22Rv1 (cell line): ENCODE measurements at regions not wholly inside any gene's neighbourhood (a gene's known extent, or its start where the extent isn't known, plus 50 kb on each side); places are given as distances from the start of the nearest gene placed in this dataset.

ENCODE experiments used
- CTCF ChIP-seq: fragments of 450-650 bp; IDR thresholded peaks from 2 replicates; pipeline ENCODE4 v1.5.1; 2017; ENCODE audit warnings: mild to moderate bottlenecking
- ZFX ChIP-seq: fragments of 450-650 bp; IDR thresholded peaks from 2 replicates; pipeline ENCODE4 v1.6.1; 2017; ENCODE audit warnings: antibody characterized with exemption, borderline replicate concordance

GRCh38 chr15:23850666-23851065 is 163.6 kb upstream of the NDN start:
- TF ChIP-seq CTCF (no peak), ZFX (no peak)
